Hematopoietic multipotent progenitor cell treated with erythropoietin and hydrocortisone succinate and interleukin-3 and kit ligand, for 17 days (in vitro differentiated cells): ENCODE measurements at regions not wholly inside any gene's neighbourhood (a gene's known extent, or its start where the extent isn't known, plus 50 kb on each side); places are given as distances from the start of the nearest gene placed in this dataset.

Experiments used
- DNase-seq: peaks from one replicate; pipeline ENCODE4 v3.0.0-alpha.2; 2015; ENCODE audit warnings: low spot score

- DNase-seq, result no peak
These were observed 494.6 kb downstream of the RFC3 start for GRCh38 chr13:34312578-34312977.

GRCh38 chr13:34320084-34320483, 502.1 kb downstream of the RFC3 start:
- no peak for DNase-seq

GRCh38 chr13:34322014-34322742, 504.2 kb downstream of the RFC3 start:
- no peak for DNase-seq

- no peak for DNase-seq
These were observed 504.8 kb downstream of the RFC3 start for GRCh38 chr13:34322743-34323074.

GRCh38 chr13:34335014-34336007, 517.4 kb downstream of the RFC3 start:
- no peak for DNase-seq

GRCh38 chr13:34338102-34338501, 520.2 kb downstream of the RFC3 start:
- DNase-seq, result no peak

GRCh38 chr13:34340534-34340933, 522.6 kb downstream of the RFC3 start:
- DNase-seq, result no peak

GRCh38 chr13:34343413-34343940, 525.5 kb downstream of the RFC3 start:
- DNase-seq, result no peak

GRCh38 chr13:34344816-34345215, 526.9 kb downstream of the RFC3 start:
- no peak for DNase-seq

- no peak for DNase-seq
These were observed 527.5 kb downstream of the RFC3 start for GRCh38 chr13:34345258-34345965.

- no peak for DNase-seq
These were observed 528.7 kb downstream of the RFC3 start for GRCh38 chr13:34346626-34347025.

GRCh38 chr13:34347784-34348573, 530.0 kb downstream of the RFC3 start:
- no peak for DNase-seq

GRCh38 chr13:34349091-34349722, 531.3 kb downstream of the RFC3 start:
- DNase-seq, result no peak

GRCh38 chr13:34350671-34351070, 532.7 kb downstream of the RFC3 start:
- DNase-seq, result no peak

GRCh38 chr13:34351134-34351533, 533.2 kb downstream of the RFC3 start:
- no peak for DNase-seq

GRCh38 chr13:34352958-34353357, 535.0 kb downstream of the RFC3 start:
- DNase-seq, result no peak

GRCh38 chr13:34356686-34357434, 538.9 kb downstream of the RFC3 start:
- DNase-seq, result no peak

GRCh38 chr13:34357435-34358232, 539.7 kb downstream of the RFC3 start:
- DNase-seq, result no peak

- DNase-seq, result no peak
These were observed 541.0 kb downstream of the RFC3 start for GRCh38 chr13:34358811-34359513.
